GM13976 (cell line): ENCODE measurements at regions not wholly inside any gene's neighbourhood (a gene's known extent, or its start where the extent isn't known, plus 50 kb on each side); places are given as distances from the start of the nearest gene placed in this dataset.

Experiments used
- DNase-seq: peaks from one replicate; pipeline ENCODE4 v3.0.0; 2012; ENCODE audit warnings: low spot score
- CTCF ChIP-seq: IDR thresholded peaks from 2 replicates; pipeline ENCODE4 v1.5.1; 2012; ENCODE audit warnings: borderline replicate concordance, mild to moderate bottlenecking; ENCODE audit not compliant: insufficient read depth; ENCODE audit errors: extremely low read depth, missing control alignments, control extremely low read depth
- in situ Hi-C: fragments of 300-500 bp; cut with MboI; formaldehyde crosslinking; loops from one replicate; pipeline ENCODE4 v1.12.0; 2022; ENCODE audit warnings: low sequenced_read_pairs, mixed read lengths, inconsistent platforms; ENCODE audit not compliant: unreplicated experiment

GRCh38 chr5:165739079-165739741, 2233.8 kb downstream of the MAT2B start:
- DNase-seq = no peak
- in situ Hi-C loops = no loop called here
- no peak for TF ChIP-seq CTCF

GRCh38 chr5:165757791-165758190, 2252.4 kb downstream of the MAT2B start:
- in situ Hi-C loops = no loop called here
- TF ChIP-seq CTCF = no peak
- DNase-seq = no peak

GRCh38 chr5:165775111-165775510, 2269.7 kb downstream of the MAT2B start:
- DNase-seq = no peak
- no peak for TF ChIP-seq CTCF
- in situ Hi-C loops = no loop called here

GRCh38 chr5:165779505-165779904, 2274.1 kb downstream of the MAT2B start:
- in situ Hi-C loops = no loop called here
- no peak for TF ChIP-seq CTCF
- DNase-seq = no peak

- no peak for DNase-seq
- no peak for TF ChIP-seq CTCF
- in situ Hi-C loops = no loop called here
These were observed 2275.5 kb downstream of the MAT2B start for GRCh38 chr5:165780901-165781300.

GRCh38 chr5:165781738-165782137, 2276.3 kb downstream of the MAT2B start:
- no peak for DNase-seq
- no peak for TF ChIP-seq CTCF
- in situ Hi-C loops = no loop called here
